OCI-LY7 (cell line): ENCODE measurements at regions not wholly inside any gene's neighbourhood (a gene's known extent, or its start where the extent isn't known, plus 50 kb on each side); places are given as distances from the start of the nearest gene placed in this dataset.

ENCODE experiments used
- CTCF ChIP-seq: fragments of 200-600 bp; sonication (generic); conservative IDR thresholded peaks from 2 replicates; pipeline ENCODE4 v1.5.1; 2014; ENCODE audit warnings: mild to moderate bottlenecking, antibody characterized with exemption, low read length, moderate library complexity, mixed read lengths
- EZH2phosphoT487 ChIP-seq: fragments of 200-600 bp; sonication (generic); IDR thresholded peaks from 2 replicates; pipeline ENCODE4 v1.6.1; 2018; ENCODE audit warnings: low read depth, borderline replicate concordance, mild to moderate bottlenecking, mixed run types, antibody characterized with exemption, low read length, moderate library complexity, mixed read lengths

GRCh38 chr9:31629292-31629691 is 755.2 kb upstream of the ACO1 start:
- TF ChIP-seq CTCF (no peak), EZH2phosphoT487 (no peak)
